Uterus (tissue), 2 donors: ENCODE measurements at regions not wholly inside any gene's neighbourhood (a gene's known extent, or its start where the extent isn't known, plus 50 kb on each side); places are given as distances from the start of the nearest gene placed in this dataset.

Source experiments
- CTCF ChIP-seq, 4 experiments: fragments of 200-600 bp in 2 of 4; fragments of 450-650 bp in 2 of 4; sonication (generic) in 2 of 4; IDR thresholded peaks; one replicate each; pipeline ENCODE4 v1.5.1; 2016 to 2019; ENCODE audit warnings: antibody characterized with exemption in 4 of 4, mild to moderate bottlenecking in 2 of 4, moderate library complexity in 1 of 4
- POLR2A ChIP-seq, 2 donors: fragments of 450-650 bp; IDR thresholded peaks; one replicate each; pipeline ENCODE4 v1.6.1; 2016; ENCODE audit warnings: antibody characterized with exemption in 2 of 2, mild to moderate bottlenecking in 1 of 2, moderate library complexity in 1 of 2

GRCh38 chr5:2166979-2167377 is 284.3 kb upstream of the IRX4 start:
- TF ChIP-seq CTCF (IDR thresholded peaks at IDR 0.05) (no peak), POLR2A (IDR thresholded peaks at IDR 0.05) (no peak)
